ENCODE measurements at regions not wholly inside any gene's neighbourhood (a gene's known extent, or its start where the extent isn't known, plus 50 kb on each side); places are given as distances from the start of the nearest gene placed in this dataset.

DNA sequence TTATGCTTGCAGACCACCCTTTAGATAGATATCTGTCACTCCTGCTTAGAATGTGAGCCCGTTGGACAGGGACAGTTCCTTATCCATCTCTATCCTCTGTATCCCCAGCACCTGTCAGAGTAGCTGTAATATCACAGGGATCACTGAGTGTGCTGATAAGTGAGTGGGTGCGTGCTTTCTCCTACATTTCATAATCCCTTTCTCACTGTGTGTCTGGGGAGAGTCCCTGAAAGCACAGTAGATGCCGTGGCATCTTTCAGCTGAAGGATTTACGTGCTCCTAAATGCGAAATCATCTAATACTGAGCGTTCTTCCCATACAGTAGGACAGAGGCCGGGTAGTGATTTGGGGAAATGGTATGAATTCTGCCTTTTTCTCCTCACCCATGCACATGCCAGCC lies 198.9 kb upstream of the SASH1 start (continued):
- TF ChIP-seq, protein P1, sequence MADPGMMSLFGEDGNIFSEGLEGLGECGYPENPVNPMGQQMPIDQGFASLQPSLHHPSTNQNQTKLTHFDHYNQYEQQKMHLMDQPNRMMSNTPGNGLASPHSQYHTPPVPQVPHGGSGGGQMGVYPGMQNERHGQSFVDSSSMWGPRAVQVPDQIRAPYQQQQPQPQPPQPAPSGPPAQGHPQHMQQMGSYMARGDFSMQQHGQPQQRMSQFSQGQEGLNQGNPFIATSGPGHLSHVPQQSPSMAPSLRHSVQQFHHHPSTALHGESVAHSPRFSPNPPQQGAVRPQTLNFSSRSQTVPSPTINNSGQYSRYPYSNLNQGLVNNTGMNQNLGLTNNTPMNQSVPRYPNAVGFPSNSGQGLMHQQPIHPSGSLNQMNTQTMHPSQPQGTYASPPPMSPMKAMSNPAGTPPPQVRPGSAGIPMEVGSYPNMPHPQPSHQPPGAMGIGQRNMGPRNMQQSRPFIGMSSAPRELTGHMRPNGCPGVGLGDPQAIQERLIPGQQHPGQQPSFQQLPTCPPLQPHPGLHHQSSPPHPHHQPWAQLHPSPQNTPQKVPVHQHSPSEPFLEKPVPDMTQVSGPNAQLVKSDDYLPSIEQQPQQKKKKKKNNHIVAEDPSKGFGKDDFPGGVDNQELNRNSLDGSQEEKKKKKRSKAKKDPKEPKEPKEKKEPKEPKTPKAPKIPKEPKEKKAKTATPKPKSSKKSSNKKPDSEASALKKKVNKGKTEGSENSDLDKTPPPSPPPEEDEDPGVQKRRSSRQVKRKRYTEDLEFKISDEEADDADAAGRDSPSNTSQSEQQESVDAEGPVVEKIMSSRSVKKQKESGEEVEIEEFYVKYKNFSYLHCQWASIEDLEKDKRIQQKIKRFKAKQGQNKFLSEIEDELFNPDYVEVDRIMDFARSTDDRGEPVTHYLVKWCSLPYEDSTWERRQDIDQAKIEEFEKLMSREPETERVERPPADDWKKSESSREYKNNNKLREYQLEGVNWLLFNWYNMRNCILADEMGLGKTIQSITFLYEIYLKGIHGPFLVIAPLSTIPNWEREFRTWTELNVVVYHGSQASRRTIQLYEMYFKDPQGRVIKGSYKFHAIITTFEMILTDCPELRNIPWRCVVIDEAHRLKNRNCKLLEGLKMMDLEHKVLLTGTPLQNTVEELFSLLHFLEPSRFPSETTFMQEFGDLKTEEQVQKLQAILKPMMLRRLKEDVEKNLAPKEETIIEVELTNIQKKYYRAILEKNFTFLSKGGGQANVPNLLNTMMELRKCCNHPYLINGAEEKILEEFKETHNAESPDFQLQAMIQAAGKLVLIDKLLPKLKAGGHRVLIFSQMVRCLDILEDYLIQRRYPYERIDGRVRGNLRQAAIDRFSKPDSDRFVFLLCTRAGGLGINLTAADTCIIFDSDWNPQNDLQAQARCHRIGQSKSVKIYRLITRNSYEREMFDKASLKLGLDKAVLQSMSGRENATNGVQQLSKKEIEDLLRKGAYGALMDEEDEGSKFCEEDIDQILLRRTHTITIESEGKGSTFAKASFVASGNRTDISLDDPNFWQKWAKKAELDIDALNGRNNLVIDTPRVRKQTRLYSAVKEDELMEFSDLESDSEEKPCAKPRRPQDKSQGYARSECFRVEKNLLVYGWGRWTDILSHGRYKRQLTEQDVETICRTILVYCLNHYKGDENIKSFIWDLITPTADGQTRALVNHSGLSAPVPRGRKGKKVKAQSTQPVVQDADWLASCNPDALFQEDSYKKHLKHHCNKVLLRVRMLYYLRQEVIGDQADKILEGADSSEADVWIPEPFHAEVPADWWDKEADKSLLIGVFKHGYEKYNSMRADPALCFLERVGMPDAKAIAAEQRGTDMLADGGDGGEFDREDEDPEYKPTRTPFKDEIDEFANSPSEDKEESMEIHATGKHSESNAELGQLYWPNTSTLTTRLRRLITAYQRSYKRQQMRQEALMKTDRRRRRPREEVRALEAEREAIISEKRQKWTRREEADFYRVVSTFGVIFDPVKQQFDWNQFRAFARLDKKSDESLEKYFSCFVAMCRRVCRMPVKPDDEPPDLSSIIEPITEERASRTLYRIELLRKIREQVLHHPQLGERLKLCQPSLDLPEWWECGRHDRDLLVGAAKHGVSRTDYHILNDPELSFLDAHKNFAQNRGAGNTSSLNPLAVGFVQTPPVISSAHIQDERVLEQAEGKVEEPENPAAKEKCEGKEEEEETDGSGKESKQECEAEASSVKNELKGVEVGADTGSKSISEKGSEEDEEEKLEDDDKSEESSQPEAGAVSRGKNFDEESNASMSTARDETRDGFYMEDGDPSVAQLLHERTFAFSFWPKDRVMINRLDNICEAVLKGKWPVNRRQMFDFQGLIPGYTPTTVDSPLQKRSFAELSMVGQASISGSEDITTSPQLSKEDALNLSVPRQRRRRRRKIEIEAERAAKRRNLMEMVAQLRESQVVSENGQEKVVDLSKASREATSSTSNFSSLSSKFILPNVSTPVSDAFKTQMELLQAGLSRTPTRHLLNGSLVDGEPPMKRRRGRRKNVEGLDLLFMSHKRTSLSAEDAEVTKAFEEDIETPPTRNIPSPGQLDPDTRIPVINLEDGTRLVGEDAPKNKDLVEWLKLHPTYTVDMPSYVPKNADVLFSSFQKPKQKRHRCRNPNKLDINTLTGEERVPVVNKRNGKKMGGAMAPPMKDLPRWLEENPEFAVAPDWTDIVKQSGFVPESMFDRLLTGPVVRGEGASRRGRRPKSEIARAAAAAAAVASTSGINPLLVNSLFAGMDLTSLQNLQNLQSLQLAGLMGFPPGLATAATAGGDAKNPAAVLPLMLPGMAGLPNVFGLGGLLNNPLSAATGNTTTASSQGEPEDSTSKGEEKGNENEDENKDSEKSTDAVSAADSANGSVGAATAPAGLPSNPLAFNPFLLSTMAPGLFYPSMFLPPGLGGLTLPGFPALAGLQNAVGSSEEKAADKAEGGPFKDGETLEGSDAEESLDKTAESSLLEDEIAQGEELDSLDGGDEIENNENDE (IDR thresholded peaks at IDR 0.05; ENCODE audit: insufficient replicate concordance, low read length) = no peak
- TF ChIP-seq RNF2 (IDR thresholded peaks at IDR 0.05; ENCODE audit: borderline replicate concordance, low read depth, low read length, missing control alignments, poor library complexity, severe bottlenecking) (no peak), SAP30 (IDR thresholded peaks at IDR 0.05; ENCODE audit: insufficient read depth, insufficient replicate concordance, low read length) (no peak), NRF1 (IDR thresholded peaks at IDR 0.05; ENCODE audit: low read depth, low read length) (no peak), EP300 (IDR thresholded peaks at IDR 0.05; ENCODE audit: borderline replicate concordance in 1 of 2, low read depth in 2 of 2, low read length in 2 of 2) (no peak), ZNF274 (IDR thresholded peaks at IDR 0.05; ENCODE audit: borderline replicate concordance, extremely low read depth, low read length) (no peak), PHF8 (conservative IDR thresholded peaks at IDR 0.05; ENCODE audit: low read depth, low read length) (no peak), HDAC2 (IDR thresholded peaks at IDR 0.05; ENCODE audit: borderline replicate concordance in 1 of 2, low read depth in 2 of 2, low read length in 2 of 2) (no peak)
- TF ChIP-seq, protein P2, sequence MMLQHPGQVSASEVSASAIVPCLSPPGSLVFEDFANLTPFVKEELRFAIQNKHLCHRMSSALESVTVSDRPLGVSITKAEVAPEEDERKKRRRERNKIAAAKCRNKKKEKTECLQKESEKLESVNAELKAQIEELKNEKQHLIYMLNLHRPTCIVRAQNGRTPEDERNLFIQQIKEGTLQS (IDR thresholded peaks at IDR 0.05; ENCODE audit: insufficient read depth, low read depth, low read length) = no peak

Measured in H1 (cell line).